HG03135 (cell line): ENCODE measurements at regions not wholly inside any gene's neighbourhood (a gene's known extent, or its start where the extent isn't known, plus 50 kb on each side); places are given as distances from the start of the nearest gene placed in this dataset.
"Not testable (repeated sequence)": the region's sequence is repeated elsewhere in the genome, so short reads cannot be mapped to it uniquely, and the experiment has no call there.

Experiments
- ATAC-seq: cut with Tn5 transposase; IDR thresholded peaks from one replicate; pipeline ENCODE4 v1.9.1; 2021; ENCODE audit warnings: mild to moderate bottlenecking, moderate library complexity; ENCODE audit not compliant: unreplicated experiment

DNA sequence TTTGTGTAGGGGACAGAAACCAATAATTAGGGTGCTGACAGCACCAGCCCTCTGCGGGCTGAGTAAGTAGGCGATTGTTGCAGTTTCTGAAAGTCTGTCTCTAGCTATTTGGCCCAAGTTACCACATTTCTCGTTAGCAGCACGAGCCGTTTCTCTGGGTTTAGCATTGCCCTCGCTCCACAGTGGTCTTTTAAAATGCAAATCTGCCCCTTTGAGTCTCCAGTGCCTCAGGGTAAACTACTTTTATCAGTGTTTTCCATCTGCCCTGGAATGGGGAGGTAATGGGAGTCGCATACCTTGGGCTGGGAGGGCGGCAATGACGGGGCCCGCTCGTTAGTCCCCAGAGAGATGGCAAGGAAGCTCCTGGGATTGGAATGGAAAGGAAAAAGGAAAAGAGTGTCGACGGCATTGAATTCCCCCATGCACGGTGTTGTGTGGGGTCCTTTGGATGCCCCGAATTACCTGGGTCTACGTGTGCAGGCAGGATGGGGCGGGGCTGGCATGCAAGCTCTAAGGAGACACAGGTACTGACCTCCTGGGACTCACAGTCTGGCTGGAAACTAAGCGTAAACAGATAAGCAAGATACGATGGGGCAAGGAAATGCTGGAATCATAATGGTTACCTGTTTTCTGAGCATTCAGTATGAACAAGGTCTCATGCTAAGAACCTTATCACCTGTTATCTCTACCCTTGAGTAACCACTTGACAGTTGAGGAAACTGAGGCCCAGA lies 131.8 kb upstream of the MAP1LC3B2 start:
- no peak for ATAC-seq

DNA sequence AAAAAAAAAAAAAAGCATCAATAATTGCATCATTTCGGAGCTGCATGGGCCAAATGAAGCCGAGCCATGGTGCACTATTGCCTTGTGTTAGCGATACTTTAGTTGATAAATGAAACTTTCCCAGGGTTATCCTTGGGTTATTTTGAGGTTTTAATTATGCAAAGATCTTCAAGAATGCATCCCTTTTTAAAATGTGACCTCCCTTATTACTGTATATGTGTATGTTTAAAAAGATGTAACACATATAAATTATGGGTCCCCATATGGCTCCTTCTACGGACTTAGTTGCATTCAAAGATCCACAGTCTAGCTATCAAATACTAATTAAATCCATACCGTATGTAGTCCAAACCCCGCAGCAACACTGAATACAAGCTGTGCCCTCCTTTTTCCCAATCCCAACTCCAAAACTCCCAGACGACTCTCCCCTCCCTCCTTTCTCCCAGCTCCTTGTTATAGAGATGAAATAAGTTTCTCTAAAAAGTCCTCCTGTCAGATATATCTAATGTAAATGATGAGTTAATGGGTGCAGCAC lies 129.3 kb upstream of the MAP1LC3B2 start:
- ATAC-seq: no peak

DNA sequence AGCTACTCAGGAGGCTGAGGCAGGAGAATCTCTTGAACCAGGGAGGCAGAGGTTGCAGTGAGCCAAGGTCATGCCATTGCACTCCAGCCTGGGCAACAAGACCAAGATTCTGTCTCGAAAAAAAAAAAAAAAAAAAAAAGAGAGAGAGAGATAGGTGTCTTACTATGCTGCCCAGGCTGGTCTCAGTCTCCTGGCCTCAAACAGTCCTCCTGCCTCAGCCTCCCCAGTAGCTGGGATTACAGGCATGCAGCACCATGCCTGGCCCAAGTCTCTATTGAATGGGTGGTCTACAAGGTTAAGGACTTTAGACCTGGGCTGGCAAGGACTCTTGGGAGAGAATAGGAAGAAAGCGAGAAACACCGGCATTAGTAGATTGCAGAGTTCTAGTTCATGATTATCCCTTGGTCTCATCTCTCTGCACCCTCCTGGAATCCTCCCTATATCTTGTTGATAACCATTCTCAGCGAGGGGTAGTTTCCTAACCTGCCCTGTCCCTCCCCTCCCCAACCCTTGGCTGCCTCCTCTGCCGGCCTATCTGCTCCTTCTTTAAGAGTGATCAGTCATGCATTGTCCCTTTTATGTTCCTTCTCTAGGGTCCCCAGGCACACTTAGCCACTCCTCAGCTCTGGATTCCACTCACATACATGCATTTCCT lies 128.1 kb upstream of the MAP1LC3B2 start:
- ATAC-seq: no peak

DNA sequence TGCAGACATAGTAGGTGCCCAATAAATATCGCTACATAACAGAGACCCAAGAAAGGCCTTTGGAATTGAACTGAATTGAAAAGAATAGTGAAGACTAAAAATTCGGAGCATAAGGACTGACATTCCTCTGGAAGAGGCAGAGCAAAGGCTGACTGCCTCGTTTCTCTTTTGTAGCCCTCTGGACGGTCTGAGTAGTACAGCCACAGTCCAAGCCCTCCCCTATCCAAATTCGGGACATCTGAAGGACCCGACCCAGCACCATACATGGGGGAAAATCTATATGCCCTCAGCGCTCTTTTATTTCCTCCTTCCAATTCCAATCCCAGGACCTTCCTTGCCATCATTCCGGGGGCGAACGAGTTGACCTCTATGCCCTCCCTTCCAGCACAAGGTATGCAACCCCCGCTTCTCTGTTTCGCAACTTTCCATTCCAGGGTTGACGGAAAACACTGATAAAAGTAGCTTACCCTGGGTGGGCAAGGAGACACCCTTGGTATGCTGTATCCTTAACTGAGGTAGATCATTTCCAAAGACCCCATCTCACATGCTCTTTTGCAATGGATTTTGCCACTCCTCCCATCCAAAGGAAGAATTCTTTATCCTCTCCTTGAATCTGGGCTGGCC lies 127.4 kb upstream of the MAP1LC3B2 start:
- no peak for ATAC-seq

DNA sequence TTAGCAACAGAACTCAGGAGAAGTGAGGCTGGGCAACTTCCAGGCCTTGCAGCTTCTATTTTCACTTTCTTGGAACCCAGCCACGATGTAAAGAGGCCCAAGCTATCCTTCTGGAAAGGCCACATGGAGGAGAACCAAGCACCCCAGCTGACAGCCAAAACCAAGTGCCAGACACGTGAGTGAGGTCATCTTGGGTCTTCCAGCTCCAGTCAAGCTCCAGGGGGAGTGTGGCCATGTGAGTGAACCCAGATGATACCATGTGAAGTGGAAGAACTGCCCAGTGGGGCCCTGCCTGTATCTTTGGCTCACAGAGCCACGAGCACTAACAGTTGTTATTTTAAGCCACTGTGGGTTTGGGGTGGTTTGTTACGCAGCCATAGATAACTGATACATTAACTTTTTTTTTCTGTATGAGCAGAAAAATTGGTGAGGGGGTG lies 126.8 kb upstream of the MAP1LC3B2 start:
- no peak for ATAC-seq

DNA sequence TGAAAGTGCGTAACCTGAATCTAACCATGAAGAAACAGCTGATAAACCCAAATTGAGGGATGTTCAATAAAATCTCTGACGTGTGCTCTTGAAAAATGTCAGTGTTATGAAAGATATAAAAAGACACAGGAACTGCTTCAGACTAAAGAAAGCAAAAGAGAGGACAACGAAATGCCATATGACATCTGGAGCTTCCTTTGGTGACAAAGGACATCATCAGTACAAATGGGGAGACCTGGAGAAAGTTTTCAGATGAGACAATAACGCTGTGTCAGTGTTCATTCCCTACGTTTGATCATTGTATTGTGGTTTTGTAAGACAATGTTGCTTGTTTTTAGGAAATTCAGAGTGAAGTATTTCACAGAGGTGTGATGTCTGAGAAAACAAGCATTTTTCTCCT lies 125.9 kb upstream of the MAP1LC3B2 start:
- no peak for ATAC-seq

DNA sequence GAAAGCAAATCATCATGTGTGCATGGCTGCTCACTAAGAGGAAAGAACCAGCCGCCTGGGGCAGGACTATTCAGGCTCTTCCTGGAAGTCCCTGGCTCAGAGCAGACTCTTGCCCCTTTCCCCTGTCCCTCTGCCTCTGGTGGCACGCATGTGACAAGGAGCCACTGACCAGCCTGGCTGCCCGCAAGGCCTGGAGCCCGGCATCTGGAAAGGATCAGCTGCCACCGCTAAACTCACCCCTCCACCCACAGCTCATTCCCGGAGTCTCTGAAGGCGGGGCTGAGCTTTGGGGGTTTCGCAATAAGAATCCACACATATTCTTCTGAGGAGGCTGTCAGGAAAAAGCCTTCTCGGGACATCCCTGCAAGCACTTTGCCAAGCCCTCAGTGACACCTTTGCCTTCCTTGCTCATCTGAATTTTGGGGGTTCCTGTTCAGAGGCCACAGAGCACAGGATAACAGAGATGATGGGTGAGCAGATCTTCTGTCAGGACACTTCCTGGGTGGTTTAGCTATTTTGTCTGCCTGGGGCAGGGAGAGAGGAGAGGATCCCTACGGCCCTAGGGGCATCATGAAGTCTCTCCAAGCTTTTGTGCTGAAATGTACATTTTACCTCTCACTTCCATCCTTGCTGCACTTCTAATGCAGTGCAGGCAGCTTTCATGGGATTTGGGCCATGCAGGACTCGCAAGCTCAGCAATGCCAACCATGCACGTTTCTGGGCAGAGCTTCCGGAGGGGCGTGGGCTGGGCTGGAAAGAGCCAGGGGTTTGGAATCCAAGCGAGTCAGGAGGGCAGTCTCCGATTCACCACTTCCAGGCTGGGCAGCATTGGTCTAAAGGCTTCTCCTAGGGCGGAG lies 124.8 kb upstream of the MAP1LC3B2 start:
- ATAC-seq: no peak

DNA sequence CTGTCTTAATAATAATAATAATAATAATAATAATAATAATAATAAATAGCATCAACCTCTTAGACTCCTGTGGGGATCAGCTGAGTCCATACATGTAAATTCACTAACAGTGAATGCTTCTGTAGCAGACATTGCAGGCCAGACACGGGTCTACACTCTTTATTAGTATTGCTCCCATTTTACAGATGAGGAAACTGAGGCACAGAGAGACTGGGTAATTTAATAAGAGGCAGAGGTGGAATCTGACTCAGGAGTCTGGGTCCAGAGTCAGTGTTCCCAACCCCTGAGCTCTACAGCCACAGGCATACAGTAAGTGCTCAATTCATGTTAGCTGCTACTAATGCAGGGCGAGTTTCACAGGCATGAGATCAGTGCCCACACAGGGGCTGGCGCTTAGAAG lies 123.2 kb upstream of the MAP1LC3B2 start:
- ATAC-seq: no peak

DNA sequence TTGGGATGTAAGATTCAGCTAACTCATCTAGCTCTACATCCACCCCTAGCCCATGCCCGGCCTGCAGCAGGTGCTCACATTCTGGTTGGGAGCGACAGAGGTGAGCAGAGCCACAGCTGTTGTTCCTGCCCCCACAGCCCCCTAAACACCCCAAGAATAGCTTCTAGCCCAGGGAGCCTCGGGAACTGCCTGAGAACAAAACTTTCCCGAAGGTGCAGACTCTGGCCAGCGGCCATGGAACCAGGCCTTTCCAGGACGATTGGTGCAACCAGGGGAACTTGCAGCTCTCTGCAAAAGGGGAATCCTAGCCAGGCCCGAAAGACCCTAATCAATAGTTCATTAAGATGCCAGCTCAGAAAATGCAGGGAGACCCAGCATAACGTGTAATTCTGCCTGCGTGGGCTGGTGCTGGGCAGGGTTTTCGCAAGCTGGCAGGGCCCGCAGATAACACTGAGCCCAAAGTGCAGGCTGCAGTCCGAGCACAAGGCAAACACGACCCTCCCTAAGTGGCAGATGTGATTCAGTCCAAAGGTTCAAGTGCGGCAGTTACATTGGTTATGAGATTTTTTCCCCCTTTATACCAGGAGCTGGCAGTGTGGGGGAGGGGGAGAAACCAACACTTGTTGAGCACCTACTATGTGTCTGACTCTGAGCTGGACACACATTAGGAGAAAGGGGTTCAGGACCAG lies 122.5 kb upstream of the MAP1LC3B2 start:
- ATAC-seq: no peak

DNA sequence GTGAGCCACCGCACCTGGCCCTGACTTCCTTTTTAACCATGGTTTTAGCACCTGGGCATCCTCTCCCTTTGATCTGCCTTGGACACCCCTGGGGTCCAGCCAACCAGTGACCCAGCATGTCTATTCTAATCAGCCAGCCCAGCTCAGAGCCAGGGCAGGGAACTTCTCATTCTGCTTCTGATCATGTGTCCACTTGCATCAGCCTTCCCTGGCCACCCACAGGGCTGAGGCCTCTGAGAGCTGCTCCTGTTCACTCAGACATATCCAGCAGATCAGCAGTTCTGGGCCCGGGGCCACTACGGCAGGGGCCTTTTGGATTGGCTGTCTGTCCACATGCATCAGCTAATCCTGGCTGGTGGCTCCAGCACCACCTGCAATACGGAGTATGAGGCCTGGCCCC lies 117.9 kb upstream of the MAP1LC3B2 start:
- ATAC-seq: no peak

DNA sequence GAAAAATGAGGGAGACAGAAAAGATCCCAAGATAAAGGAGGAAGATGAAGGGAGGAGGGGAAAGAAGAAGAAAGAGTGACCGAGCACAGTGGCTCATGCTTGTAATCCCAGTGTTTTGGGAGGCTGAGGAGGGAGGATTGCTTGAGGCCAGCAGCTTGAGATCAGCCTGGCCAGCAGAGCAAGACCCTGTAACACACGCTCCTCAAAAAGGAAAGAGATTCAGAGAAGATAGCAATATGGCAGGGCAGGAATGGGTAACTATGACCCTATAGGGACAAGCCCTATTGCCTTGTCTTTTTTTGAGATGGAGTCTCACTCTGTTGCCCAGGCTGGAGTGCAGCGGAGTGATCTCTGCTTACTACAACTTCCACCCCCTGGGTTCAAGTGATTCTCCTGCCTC lies 116.9 kb upstream of the MAP1LC3B2 start:
- ATAC-seq: no peak

DNA sequence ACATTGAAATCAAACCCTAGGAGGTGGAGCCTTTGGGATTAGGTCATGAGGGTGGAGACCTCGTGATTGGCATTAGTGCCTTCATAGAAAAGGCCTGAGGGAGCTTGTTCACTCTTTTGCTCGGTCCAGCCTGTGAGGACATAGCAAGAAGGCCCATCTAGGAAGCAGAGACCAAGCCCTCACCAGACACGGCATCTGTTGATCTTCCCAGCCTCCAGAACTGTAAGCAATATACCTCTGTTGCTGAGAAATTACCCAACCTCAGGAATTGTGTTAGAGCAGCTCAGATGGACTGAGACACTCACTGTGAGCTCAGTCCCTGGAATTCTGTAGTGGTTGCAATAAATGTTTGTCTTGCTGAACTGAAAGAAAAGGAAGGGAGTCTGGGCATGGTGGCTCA lies 116.2 kb upstream of the MAP1LC3B2 start:
- ATAC-seq: no peak

DNA sequence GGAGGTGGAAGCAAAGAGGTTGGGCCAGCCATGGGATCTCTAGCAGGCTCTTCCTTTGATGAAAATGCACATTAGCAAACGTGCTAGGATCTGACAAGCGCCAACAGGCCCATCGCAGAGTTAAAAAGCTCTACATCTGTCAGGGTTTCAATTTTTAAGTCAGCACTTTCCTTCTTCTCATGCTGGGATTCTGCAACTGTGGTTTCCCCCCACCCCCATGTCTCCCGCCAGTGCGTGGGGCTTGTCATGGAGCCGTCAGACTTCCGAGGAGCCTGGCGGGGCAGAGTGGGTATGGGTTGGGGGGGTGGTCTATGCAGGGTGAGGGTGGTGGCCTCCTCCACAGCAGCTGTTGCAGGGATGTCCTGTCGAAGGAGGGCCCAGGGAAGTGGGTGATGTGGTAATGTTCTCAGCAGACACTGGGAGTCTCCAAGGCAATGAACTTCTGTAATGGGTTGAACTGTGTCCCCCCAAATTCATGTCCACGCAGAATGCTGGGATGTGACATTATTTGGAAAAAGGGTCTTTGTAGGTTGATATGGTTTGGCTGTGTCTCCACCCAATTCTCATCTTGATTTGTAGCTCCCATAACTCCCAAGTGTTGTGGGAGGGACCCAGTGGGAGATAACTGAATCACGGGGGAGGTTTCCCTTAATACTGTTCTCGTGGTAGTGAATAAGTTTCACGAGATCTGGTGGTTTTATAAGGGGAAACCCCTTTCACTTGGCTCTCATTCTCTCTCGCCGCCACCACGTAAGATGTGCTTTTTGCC lies 115.2 kb upstream of the MAP1LC3B2 start:
- no peak for ATAC-seq

DNA sequence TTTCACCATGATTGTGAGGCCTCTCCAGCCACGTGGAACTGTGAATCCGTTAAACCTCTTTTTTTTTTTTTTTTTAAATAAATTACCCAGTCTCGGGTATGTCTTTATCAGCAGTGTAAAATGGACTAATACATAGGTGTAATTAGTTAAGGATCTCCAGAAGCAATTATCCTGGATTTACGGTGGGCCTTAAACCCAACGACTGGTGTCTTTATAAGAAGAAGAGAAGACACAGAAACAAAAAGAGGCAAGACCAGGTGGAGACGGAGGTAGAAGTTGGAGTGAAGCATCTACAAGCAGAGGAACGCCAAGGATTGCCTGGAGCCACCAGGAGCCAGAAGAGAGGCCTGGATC lies 114.6 kb upstream of the MAP1LC3B2 start:
- ATAC-seq: no peak

DNA sequence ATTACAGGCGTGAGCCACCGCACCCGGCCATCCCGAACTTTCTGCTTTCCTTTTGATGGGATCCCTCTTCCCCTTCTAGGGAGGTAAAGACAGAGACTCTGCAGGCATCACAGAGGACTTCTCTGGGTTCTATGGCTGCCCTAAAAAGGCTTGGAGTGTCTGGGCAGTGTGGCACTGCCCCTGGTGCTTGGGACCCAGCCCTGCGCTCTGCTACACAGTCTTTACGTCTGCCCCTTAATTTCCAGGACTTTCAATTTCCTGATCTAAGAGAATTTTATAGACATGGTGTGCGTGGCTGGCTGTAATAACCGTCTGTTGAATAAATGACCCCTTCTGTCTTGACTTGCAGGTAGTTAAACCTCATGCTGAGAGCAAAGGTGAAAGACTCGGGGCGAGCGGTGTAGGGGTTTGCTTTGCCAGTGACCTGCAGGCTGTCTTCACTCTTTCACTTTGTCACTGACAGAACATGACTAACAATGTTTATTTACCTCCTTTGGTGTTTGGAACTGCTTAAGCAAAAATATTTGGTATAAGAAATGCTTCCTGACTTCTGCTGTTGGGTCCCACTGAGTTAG lies 110.9 kb upstream of the MAP1LC3B2 start:
- no peak for ATAC-seq

DNA sequence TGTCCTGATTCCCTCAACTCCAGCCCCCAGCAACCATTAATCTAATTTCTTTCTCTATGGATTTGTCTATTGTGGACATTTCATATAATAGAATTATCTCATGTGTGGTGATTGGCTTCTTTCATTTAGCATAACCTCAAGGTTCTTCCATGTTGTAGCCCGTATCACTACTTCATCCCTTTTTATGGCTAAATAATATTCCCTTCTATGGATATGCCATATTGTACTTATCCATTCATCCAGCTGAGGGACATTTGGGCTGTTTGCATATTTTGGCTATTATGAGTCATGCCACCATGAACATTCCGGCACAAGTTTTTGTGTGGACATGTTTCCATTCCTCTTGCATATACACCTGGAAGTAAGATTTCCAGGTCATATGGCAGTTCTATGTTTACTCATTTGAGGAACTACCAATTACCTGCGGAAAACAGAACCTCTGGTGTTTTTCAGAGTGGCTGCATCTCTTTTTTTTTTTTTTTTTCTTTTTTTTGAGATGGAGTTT lies 108.7 kb upstream of the MAP1LC3B2 start:
- ATAC-seq: no peak

DNA sequence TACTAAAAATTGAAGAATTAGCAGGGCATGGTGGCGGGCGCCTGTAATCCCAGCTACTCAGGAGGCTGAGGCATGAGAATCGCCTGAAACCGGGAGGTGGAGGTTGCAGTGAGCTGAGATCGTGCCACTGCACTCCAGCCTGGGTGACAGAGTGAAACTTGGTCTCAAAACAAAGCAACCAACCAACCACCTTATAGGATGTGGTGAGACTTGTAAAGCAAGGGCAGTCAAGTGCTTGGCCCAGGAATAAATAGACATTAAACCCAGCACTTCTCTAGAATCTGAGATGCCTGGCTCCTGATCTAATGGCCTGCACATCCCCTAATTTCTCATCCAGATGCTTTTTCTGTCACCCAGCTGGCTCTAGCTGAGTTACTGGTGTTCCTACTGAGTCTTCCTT lies 106.2 kb upstream of the MAP1LC3B2 start:
- not testable (repeated sequence) for ATAC-seq

DNA sequence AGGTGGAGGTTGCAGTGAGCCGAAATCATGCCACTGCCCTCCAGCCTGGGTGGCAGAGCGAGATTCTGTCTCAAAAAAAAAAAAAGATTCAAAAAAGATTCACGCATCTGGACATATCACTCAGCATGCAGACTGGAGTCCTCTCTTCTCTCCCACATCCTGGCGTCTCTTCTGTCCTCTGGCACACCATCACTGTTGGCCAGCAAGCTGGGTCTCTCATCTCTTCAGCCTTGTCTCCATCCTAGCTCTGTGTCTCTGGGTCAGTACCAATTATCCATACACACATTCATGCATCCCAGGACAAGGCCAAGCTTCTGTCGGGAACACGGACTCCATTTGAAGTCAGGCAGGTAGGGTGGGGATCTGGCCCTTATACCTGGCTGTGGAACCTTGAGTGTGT lies 105.5 kb upstream of the MAP1LC3B2 start:
- ATAC-seq: no peak

DNA sequence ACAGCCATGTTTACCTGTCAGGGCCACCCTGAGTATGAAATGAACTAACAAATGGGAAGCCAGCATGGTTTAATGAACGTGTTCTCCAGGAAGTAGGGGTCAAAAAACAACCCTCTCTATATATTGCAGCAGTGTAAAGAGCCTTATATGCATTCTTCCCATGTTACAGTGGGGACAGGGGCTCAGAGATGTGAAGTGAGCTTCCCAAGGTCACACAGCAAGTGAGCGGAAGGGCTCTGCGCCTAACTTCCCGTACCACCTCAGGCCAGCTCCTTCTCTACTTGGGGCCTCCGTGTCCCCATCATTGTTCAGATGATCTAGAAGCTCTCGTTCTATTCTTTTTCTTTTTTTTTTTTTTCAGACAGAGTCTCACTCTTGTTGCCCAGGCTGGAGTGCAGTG lies 105.1 kb upstream of the MAP1LC3B2 start:
- ATAC-seq: no peak
